HG02943 (cell line): ENCODE measurements at regions not wholly inside any gene's neighbourhood (a gene's known extent, or its start where the extent isn't known, plus 50 kb on each side); places are given as distances from the start of the nearest gene placed in this dataset.
"Not testable (repeated sequence)": the region's sequence is repeated elsewhere in the genome, so short reads cannot be mapped to it uniquely, and the experiment has no call there.

ENCODE experiments used
- ATAC-seq: cut with Tn5 transposase; IDR thresholded peaks from one replicate; pipeline ENCODE4 v1.9.1; 2021; ENCODE audit warnings: mild to moderate bottlenecking, low read depth, moderate library complexity; ENCODE audit not compliant: unreplicated experiment

DNA sequence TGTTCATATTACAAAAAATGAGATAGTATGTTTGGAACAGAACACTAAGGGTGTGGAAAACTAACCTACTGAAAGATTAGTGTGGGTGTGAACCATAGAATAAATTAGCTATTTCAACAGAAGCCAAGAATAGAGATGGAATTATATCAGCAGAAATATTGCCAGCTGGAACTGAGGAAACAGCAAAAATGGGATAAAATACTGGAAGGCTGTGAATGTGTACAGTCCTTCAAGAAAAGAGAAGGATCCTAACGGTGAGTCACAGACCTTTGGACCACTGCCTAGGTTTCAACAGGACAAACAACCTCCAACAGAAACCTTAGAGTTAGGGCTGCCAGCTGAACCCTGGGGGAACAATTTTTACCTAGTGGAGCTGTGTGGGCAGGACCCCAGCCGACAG lies 395.0 kb downstream of the ZWINT start:
- no peak for ATAC-seq

DNA sequence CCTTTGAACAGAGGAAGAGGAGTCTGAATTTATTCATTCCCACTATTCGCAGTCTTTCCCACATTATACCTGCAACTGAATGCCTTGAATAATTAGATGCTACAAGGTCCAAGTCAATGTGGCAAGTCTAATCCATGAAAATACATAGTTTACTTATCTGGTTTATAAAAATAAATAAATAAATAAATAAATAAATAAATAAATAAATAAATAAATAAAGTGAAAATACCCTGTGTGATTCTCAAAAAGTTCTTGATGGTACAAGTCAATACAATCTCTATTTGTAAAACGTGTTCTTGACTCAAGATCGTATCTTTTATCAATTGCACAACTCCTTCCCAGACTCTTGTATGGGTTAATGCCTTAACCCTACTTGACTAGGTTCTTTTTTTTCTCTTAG lies 417.7 kb downstream of the ZWINT start:
- no peak for ATAC-seq

DNA sequence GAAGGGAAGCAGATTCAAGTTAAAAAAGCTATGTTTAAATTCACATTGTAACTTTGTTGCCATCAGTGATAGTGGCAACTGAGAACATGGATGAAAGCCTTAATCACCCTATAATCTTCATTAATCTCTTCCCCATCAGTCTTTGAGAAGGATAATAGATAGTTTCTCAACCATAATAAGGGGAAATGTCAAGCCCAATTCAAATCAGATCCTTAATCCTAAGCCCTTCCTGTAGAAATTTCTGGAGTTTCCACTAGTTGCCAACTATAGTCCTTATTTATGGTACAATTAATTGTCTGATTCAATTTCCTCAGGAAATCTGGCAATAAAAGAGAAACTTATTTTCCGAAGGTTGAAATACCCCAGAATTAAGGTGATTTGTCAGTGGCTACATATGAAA lies 431.8 kb downstream of the ZWINT start:
- no peak for ATAC-seq

DNA sequence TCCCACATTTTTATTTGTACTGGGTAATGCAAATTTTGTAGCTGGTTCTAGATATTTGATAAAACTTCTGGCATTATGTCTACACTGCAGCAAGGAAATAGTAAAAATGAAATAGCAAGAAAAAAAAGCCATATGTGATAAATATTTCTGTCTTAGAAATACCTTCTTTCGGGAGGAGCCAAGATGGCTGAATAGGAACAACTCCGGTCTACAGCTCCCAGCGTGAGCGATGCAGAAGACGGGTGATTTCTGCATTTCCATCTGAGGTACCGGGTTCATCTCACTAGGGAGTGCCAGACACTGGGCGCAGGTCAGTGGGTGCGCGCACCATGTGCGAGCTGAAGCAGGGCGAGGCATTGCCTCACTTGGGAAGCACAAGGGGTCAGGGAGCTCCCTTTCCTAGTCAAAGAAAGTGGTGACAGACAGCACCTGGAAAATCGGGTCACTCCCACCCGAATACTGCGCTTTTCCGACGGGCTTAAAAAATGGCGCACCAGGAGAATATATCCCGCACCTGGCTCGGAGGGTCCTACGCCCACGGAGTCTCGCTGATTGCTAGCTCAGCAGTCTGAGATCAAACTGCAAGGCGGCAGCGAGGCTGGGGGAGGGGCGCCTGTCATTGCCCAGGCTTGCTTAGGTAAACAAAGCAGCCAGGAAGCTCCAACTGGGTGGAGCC lies 461.4 kb downstream of the ZWINT start:
- ATAC-seq = not testable (repeated sequence)

DNA sequence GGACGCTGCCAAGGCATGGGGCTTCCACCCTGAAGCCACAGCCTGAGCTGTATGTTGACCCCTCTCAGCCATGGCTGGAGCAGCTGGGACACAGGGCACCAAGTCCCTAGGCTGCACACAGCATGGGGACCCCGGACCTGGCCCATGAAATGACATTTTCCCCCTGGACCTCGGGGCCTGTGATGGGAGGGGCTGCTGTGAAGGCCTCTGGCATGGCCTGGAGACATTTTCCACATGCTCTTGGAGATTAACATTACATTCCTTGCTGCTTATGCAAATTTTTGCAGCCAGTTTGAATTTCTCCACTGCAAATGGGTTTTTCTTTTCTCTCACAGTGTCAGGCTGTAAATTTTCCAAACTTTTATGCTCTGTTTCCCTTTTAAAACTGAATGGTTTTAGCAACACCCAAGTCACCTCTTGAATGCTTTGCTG lies 463.6 kb downstream of the ZWINT start:
- no peak for ATAC-seq

DNA sequence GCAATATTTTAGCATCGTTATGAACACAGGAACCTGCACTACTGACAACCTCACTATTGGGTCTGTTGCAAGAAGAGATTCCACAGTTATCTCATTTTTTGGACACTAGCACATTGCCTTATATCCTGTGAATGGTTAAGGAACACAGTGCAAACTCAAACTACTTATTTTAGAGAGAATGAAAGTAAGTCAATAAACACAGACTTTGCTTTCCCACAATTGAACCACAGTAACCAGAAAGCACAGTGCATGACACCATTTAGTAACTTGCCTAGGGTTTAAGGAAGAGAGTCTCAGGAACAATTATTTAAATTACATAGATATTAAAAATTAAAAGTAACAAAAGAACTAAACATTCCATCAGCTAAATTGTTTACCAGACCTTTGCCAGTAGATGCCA lies 468.8 kb downstream of the ZWINT start:
- ATAC-seq = no peak

DNA sequence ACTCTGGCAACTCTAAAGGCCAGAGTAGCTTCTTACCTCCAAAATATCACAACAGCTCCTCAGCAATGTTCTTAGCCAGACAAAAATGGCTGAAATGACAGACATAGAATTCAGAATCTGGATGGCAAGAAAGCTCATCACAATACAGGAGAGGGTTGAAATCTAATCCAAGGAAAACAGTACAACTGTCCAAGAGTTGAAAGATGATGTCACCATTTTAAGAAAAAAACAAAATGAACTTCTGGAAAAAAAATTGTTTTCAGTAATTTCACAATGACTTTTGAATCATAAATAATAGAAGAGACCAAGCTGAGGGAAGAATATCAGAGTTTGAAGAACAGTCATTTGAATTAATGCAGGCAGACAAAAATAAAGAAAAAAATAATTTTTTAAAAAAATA lies 479.5 kb downstream of the ZWINT start:
- no peak for ATAC-seq

DNA sequence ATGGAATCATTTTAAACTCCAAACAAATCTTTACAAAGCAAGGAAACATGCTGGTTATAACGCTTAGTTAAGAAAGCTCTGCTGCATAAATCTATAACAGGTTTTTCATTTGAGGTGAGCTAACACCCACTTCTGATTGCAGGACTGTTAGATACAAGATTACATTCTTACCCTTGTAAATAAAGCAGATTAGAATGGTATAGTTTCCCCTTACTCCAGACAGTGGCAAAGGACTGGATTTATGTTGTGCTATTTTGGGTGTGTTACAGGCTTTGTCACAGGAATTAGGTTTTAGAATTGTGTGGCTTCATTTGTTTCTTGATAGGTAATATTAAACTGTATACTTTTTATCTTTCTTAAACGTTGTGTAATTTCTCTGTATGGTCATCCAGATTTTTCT lies 487.6 kb downstream of the ZWINT start:
- no peak for ATAC-seq

DNA sequence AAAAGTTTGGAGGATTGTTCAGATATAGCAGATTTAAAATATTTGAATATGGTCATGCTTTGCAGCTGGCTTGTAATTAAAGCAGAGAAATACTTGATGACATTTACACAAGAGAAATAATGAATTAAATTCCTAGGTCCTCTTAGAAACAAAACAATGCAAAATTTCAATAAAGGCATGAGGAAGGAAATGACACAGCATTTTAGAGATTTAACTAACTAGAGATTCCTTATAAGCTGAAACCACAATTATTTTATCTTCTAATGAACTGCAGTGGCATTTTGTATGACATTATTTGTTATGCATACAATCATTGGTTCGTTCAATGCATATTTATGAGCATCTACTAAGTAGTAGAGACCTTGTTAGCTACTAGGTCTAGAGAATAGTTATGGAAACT lies 490.9 kb downstream of the ZWINT start:
- ATAC-seq = no peak

DNA sequence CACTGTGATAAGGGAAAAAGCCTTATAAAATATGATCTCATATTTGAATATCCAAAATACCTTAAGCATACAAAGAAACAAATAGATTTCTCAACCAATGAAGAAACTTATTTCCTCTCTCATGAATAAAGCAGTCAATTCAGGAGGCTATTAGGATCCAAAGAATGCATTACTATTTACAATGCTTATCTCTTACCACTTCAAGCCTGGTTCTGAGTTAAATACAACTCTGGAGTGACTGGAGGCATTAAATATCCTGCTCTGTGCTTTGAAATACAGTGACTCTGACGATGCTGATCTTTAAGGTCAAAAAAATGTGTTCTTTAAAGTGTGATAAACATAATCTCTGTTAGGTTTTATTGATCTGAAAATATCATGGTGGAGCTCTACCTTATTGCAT lies 493.2 kb downstream of the ZWINT start:
- ATAC-seq = no peak

DNA sequence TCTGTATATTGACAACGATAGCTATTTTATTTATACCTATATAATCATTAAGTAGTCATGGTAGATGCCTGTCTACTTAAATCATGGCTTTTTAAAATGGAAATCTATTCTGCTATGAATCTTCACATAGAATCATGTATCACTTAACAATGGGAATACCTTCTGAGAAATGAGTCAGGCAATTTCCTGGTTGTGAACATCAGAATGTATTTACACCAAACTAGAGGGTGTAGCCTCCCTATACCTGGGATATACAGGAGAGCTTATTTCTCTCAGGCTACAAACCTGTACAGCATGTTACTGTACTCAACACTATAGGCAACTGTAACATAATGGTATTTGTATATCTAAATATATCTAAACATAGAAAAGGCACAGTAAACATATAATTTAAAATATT lies 502.3 kb downstream of the ZWINT start:
- no peak for ATAC-seq

DNA sequence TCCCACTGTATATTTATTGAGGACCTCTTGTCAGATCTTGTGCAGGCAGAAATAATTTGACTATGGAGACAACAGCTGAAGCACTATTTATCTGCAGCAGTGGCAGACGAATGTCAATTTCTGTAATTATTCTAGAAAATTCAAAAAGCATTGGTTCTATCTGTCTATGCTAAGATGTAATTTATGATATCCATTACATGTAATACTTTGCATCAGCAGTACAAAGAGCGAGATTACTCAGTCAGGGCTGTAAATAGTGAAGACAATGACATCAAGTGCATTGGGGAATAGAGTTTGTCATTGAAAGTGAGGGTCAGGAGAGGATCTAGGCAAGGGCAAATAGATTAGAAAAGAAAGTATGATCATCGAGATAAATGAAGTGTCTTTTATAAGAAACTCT lies 508.2 kb downstream of the ZWINT start:
- ATAC-seq = no peak

DNA sequence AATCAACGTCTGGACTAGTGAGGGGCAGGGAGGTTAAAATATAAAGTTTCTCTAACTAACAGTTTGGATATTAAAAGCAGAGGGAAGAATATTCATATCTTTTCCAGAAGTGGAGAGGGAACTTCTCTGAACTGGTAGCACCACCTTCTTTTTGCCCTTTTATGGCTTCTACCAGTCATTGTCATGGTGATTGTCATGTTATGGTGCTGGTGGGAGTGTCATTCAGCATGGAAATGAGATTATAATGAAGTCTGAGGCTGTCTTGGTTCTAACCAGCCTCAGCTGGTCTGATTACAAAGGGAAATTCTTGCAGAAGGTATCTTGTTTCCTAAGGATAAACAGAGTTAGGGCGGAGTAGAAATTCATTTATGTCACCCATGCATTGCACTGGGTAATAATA lies 523.8 kb downstream of the ZWINT start:
- ATAC-seq = no peak

DNA sequence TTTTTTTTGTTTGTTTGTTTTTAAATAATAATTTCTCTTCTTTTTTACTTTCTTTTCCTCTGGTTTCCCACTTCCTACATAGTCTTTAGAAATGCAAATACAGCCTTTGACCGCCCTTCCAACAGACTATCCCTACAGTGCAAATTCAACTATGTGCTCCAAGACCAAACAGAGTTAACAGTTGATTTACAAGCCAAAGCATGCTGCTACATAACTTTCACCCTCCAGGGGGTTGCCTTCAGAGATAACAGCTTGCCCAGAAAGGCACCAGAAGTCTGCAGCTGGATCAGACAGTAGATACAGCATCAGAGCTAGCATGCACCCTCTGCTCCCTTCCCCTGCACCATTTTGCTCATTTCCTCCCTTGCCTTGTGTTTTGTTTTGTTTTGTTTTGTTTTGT lies 539.0 kb downstream of the ZWINT start:
- ATAC-seq = no peak

DNA sequence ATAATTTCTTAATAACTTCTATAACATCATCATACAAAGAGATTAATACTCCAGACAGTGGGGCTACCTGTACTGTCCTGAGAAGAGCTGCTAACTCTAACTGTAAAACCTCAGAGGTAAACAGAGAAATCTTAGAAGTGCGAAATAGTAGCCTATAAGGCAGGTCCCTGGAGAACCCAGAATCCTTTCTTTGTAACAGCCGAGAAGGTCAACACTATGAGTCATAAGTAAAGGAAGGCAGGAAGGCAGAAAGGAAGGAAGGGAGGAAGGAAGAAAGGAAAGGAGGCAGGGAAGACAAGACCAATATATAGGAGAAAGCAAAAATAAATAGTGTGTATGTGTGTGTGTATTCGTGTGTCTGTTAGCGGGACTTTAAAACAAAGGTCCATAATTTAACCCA lies 540.6 kb downstream of the ZWINT start:
- no peak for ATAC-seq

DNA sequence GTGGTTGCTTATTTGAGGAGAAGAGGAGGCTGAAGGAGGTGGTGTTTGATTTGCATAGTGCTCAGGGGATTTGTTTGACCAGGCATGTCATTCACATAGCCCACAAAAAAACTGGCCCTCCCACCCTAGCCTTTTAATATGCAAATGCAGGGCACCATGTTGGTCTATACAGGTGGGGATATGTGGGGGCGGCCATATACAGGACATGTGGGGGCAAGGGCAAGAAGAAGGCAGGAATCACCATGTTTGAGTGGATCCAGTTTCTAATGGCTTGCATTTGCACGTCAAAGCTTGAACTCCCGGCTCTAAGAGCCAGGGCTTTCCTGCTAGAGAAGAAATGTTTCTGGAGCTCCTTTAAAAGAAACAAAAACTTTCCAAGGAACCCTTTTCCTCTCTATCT lies 541.0 kb downstream of the ZWINT start:
- ATAC-seq = no peak

DNA sequence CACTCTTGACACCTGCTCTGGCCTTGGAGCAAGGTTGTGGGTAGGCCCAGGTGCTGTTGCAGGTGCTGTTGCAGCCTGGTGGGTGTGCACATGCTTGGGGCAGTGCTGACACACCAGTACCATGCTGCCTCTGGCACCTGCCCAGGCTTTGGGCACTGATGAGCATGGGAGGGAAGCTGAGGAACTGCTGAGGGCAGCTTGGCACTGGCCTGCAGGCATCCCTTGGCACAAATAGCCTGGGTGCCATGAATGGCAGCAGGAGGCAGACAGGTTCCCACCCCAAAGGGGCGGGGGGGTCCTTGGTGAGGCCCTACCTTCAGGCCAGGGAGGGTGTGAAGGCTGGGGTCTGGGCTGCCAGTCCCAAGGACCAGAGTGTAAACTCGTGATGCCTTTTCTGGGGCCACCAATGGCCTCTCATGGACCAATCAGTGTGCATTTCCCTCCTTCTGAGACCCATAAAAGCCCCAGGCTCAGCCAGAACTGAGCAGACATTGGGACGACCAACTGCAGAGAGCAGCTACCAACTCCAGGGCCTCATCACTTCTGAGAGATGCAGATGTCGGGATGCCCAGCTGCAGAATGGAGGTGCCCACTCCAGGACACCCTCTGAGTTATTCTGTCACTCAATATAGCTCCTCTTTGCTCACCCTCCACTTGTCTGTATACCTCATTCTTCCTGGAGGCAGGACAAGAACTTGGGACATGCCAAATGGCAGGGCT lies 547.4 kb downstream of the ZWINT start:
- no peak for ATAC-seq

DNA sequence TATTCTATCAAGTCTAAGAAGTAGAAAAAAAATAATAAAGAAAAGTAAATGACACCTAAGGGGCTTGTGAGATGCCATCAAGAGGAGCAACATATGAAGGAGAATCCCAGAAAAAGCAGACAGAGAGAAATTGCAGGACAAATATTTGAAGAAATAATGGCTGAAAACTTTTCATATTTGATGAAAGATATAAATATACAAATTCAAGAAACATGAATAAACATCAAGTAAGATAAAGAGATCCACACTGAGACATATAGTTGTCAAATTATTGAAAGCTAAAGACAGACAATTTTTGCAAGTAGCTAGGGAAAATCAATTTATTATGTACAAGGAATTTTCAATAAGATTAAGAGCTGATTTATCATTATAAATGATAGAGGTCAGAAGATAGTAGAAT lies 558.0 kb downstream of the ZWINT start:
- ATAC-seq = no peak

DNA sequence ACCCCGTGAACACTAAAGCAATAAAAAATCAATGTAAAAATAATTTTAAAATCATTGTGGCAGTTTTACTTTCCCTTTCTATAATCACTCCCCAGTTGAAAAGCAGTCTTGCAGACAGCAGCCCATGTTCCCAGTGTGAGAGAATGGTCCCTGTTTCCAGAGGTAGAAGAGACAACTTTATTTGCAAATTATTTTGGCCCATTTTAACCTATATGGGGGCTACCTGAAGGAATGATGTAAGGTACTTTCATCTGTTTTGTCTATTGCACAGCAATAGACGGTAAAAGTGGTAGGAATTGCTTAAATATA lies 559.8 kb downstream of the ZWINT start:
- no peak for ATAC-seq

DNA sequence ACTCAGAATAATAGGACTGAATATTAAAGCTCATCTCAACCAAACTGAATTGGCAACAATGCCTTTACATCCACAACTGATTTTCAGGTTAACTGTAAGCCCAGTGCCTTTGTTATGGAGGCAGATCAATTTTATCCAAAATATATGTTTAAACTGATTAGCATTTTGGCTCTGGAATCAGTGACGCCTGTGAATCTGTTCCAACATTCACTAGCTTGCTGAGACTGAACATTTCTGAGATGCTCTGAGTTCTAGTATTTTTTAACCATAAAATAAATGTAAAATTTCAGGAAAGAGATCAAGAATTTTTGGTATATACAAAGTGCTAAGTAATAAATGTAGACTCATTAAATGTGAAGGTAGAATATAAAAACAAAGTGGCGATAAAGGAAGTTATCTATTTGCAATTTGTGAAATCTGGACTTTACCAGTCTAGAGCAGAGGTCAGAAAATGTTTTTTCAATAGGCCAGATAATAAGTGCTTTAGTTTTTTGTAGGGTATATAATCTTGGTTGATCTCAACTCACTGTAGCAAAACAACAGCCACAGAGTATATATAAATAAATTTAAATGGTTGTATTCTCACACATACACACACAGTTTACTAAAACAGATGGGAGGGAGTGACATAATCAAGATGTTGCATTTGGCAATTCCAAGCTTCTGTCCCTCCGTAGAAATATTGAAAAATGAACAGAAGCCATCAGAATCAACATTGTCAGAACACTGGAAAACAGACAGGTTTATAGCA lies 560.3 kb downstream of the ZWINT start:
- no peak for ATAC-seq

DNA sequence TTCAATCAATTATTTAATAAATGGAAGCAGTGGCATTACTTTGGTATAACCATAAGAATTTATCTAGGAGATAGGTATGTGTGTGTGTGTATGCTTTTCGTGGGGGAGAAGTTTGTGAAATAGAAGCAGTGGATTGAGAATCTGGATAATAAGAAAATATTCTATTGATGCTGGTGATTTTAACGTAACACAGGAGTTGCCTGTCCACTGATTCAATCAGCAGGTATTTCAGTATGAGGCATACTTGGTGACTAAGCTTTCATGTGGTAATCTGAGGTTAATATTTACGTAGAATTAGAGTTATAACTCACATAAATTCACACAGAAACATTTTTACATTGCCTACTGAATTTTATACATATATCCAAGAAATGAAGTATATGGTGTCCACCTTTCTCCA lies 568.0 kb downstream of the ZWINT start:
- no peak for ATAC-seq

DNA sequence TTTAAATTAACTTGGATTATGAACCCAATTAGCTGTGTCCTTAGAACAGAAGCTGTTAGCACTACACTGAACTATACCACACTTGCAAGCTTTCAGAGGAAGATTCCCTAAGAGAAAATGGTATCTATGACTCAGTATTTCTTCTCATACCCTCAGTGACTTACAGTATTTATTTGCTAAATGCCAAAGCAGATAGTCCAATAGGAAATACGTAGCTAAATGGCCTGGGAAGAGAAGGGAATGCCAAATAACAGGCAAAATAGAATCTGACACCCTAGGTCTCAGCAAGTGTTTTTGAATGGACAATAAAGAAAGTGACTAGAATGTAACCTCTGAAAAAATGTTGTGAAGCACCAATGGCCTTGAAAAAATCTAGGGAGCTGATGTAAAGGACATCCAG lies 570.8 kb downstream of the ZWINT start:
- not testable (repeated sequence) for ATAC-seq
